ENCODE measurements at regions not wholly inside any gene's neighbourhood (a gene's known extent, or its start where the extent isn't known, plus 50 kb on each side); places are given as distances from the start of the nearest gene placed in this dataset.

GRCh38 chr1:80778094-80778840, 1022.5 kb upstream of the ADGRL2 start:
- no peak for DNase-seq (ENCODE audit: low read depth)

DNA sequence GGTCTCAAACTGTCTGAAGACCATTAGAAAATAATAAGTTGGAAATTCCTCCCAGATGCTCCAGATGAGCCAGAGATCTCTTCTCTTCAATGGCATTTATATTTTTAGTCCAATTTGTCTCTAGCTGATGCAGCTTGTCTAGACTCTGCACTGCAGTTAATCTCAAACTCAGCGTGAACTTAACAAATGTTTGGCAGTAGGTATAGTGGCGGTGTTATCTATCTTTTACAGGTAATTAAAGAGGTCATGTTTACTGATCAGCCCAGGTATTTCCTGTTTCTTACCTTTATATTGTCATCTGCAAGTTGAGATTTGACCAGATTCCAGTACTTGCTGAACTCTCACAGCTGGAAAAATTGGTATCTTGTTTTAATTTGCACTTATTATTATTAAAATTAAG, 1024.5 kb upstream of the ADGRL2 start:
- DNase-seq (ENCODE audit: low read depth), result no peak

DNA sequence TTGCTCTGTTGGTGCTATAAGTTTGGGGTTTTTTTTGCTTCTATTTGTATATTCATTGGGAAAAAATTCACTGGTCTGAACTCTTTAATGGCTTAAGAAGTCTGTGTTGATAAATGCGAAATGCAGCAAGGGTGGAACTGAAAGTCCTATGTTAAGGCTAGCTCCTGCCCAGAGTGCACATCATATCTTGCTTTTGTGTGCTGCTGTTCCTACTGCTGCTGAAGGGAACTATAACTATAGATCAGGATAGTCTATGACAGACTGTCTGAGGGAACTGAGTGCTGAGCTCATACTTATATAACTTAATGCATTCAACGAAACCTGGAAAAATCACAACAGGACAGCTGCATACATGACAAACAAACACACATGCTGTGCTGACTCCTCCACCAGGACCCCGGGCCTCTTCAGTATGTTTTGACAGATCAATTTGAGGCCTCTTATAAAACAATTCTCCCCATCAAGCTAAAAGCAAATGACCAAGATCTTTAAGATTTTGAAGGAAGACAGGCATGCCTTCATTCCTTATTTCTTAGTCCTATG, 1031.5 kb upstream of the ADGRL2 start:
- no peak for DNase-seq (ENCODE audit: low read depth)

- no peak for DNase-seq (ENCODE audit: low read depth)
Measured at GRCh38 chr1:80767711-80768110, 1033.0 kb upstream of the ADGRL2 start.

DNA sequence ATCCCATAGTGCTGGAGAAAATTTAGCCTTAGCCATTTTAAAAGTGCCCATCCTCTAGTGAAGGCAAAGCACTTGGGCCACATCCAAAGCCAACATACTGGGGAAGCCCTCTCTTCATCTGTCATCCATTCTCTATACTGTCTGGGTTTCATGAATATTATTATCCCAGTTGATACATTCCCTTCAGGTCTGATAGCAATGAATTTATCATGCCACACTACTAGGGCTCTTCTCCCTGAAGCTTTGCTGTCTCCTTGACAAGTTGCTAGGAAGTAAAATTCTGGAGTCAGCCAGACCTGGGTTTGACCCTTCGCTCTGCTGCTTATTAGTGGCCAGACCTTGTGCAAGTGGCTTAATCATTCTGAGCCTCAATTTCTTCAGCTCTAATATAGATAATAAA, 1041.4 kb upstream of the ADGRL2 start:
- DNase-seq (ENCODE audit: low read depth), result no peak

DNA sequence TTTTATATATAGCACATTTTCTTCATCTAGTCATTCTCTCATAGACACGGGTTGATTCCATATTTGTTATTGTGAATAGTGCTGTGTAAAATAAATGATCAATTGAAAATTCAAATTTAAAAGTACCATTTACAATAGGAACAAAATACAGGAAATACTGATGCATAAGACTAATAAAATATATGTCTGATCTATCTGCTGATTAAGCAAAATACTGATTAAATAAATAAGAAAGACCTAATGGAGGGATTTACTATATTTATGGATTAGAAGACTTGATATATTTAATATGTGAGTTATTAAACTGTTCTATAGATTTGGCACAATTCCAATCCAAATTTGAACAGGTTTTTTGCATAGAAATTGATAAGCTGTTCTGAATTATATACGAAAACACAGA, 1044.8 kb upstream of the ADGRL2 start:
- no peak for DNase-seq (ENCODE audit: low read depth)

GRCh38 chr1:80751204-80751603, 1049.5 kb upstream of the ADGRL2 start:
- no peak for DNase-seq (ENCODE audit: low read depth)

DNA sequence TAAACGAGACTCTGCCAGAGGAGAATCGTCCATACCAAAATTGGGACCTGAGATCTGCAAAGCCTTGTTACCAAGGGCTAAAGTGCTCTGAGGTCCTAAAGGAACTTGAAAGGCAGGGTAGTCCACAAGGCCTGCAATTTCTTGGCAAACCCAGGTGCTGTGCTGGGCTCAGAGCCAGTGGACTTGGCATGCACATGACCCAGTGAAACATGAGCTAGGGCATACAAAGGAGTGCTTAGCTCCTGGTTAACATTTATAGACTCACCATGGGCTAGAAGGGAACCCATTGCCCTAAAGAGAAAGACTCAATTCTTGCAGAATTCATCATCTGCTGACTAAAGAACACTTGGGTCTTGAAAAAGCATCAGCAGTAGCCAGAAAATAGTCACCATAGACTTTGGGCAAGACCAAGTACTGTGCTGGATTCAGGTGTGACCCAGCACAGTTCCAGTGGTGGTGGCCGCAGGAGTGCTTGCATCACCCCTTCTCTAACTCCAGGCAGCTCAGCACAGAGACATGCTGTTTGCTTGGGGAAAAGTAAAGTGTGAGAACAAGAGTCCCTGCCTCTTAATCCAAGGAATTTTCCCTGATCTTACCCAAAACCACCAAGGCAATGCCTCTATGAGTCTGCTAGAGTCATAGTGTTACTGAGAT, 1069.4 kb upstream of the ADGRL2 start:
- no peak for DNase-seq (ENCODE audit: low read depth)

DNA sequence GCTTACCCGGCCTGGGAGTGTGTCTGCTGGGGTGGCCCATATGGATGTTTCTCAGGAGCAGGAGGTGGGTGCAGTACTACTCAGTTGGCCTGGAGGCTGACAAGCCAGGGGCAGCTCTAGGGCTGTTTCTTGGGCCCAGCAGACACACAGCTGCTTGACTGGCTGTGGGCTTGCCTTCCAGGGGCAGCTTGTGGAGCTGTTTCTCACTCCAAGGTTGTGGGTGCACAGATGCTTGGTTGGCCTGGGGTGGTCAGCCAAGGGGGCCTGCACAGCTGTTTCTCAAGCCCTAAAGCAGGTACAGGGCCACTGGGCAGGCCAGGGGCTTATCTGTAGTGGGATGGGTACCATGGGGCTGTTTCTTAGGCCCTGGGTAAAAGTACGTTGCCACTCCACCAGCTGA, 1078.1 kb upstream of the ADGRL2 start:
- no peak for DNase-seq (ENCODE audit: low read depth)

- DNase-seq (ENCODE audit: low read depth), result no peak
Measured at GRCh38 chr1:80706526-80706925, 1094.2 kb upstream of the ADGRL2 start.

- no peak for DNase-seq (ENCODE audit: low read depth)
Measured at GRCh38 chr1:80678438-80678837, 1122.3 kb upstream of the ADGRL2 start.

DNA sequence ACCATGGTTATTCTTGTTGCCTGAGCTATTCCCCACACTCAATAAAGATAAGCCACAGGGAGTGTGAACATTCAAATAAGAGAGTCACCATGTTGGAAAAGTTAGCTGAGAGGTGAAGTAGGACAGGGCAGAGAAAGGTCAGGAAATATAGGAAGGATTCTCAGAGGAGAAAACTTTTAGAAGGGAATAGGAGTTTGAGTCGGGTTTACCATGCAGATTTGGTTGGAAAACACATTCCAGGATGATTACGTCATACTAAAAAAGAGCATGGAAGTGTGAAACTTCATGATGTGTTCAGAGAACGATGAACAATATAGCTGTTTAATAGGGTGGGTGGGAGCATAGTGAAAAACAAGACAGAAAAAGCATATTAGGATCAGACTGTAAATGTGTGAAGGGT, 1125.3 kb upstream of the ADGRL2 start:
- peak; percentile 17 for DNase-seq (ENCODE audit: low read depth)

GRCh38 chr1:80673935-80674597, 1126.7 kb upstream of the ADGRL2 start:
- no peak for DNase-seq (ENCODE audit: low read depth)

DNA sequence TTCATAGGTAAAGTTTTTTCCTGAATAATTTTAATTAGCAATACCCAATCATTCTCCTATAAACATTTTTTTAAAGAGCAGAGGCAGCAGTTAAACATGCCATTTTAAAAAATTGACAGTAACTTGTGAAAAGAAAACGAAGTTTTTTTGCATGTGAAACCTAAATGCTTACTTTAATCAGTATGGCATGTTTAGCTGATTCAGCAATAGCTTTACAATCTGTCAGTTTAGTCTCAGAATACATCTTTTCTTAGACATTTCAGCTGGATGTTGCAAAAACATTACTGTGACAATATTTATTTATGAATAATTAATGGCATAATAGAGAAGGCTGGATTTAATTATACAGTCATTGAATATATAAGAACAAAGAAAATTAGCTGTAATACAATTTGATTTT, 1132.4 kb upstream of the ADGRL2 start:
- DNase-seq (ENCODE audit: low read depth), result no peak

DNA sequence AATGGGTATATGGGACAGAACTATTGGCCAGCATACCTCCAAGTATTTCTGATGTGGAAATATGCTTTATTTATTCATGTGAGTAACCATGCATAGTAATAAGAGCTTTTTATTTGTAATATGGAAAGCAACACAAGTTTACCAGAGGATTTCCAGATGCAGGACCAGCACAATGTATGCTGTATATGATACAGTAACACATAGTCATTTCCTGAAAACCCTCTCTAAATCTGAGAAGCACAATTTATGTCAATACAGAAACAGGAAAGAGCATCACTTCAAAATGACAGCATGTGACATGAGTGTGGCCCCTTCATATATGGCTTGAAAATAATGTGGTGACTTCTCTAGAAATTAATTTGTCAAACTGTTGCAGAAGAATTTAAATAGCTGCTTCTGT, 1134.7 kb upstream of the ADGRL2 start:
- no peak for DNase-seq (ENCODE audit: low read depth)

GRCh38 chr1:80659161-80659560, 1141.6 kb upstream of the ADGRL2 start:
- DNase-seq (ENCODE audit: low read depth), result no peak

DNA sequence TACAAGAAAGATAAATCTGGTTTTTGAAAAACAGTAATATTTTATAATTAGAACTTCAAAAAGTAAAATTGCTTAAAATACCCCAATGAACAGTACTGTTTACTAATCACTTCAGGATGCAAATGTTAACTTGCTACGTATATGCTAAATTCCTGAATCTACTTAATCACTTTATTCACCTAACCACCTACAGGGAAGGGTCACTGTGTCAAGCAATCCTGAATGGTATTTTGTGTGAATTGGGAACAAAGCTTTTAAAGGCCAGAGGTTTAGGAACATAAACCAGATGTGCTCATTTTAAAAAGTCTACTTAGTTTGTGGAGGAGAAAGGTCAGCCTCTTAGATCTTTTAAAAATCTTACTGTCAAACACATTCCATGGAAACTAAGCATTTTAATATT, 1143.0 kb upstream of the ADGRL2 start:
- no peak for DNase-seq (ENCODE audit: low read depth)

DNA sequence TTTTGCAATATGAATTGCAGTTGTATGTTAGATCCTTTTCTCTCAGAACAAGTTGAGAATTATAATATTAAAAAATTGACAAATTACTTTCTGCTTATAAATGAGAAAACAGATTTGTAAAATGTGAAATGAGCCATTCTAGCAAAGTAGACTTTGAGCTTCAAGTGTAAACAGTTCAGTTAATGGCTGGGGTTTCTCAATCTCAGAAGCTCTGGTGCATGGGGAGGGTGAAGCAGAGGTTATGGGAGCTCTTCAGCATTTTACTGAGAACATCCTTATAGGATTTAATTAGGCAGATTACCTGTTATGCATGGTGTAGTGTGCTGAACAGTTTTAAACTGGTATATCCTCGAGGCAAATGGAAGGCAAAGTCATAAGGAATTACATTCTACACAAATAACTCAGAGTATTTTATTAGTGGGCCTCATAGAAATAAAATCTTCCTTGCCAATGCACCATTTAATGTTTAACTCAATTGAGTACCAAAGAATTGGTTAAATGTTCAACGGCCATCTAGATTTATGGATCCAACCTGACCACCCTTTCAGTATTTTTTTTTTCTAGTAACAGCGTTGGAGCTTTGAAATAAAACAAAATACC, 1143.6 kb upstream of the ADGRL2 start:
- no peak for DNase-seq (ENCODE audit: low read depth)

DNA sequence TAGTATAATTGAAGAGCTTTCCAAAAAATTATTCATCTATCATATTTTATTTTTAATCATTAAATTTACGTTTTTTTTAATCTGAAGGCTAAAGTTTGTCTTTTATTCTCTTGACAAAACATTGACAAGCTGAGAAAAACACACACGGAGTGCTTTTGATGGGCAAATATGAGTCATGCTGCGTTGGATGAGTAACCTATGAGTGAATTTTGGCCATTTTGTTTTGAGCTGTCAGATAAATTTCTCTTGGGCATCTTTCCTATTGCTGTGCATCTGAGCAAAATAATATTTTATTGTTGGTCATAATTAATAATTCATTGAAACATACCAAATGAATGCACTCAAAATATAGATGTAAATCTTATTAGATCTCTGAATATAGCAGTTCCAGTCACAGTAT, 1144.1 kb upstream of the ADGRL2 start:
- DNase-seq (ENCODE audit: low read depth), result peak; percentile 17

GRCh38 chr1:80656014-80656636, 1144.6 kb upstream of the ADGRL2 start:
- DNase-seq (ENCODE audit: low read depth), result no peak

GRCh38 chr1:80646053-80646452, 1154.7 kb upstream of the ADGRL2 start:
- no peak for DNase-seq (ENCODE audit: low read depth)

GRCh38 chr1:80645621-80646020, 1155.1 kb upstream of the ADGRL2 start:
- DNase-seq (ENCODE audit: low read depth), result no peak
